Left lung (tissue), 4 donors: ENCODE measurements at regions not wholly inside any gene's neighbourhood (a gene's known extent, or its start where the extent isn't known, plus 50 kb on each side); places are given as distances from the start of the nearest gene placed in this dataset.

Experiments
- ATAC-seq: fragments of 200-7000 bp; cut with Tn5 transposase; one replicate; pipeline ENCODE4 v1.9.1; 2020; ENCODE audit warnings: moderate library complexity
- DNase-seq, 4 donors: peaks; one replicate each; pipeline ENCODE4 v3.0.0-alpha.2; 2013 to 2020
- H3K27ac ChIP-seq, 2 donors: fragments of 200-600 bp; sonication (generic) in 1 of 2; one replicate each; pipeline versions ENCODE4 v1.5.0 to v1.8.0; 2020 to 2021
- H3K27me3 ChIP-seq, 2 donors: fragments of 200-600 bp; sonication (generic) in 1 of 2; one replicate each; pipeline versions ENCODE4 v1.5.0 to v1.8.0; 2020 to 2021
- H3K36me3 ChIP-seq, 2 donors: fragments of 200-600 bp; sonication (generic) in 1 of 2; one replicate each; pipeline versions ENCODE4 v1.5.0 to v1.8.0; 2020 to 2021
- H3K4me1 ChIP-seq, 2 donors: fragments of 200-600 bp; one replicate each; pipeline ENCODE4 v1.8.0; 2021
- H3K4me3 ChIP-seq, 2 donors: fragments of 200-600 bp; sonication (generic) in 1 of 2; one replicate each; pipeline versions ENCODE4 v1.5.0 to v1.8.0; 2020 to 2021; ENCODE audit warnings: mild to moderate bottlenecking in 1 of 2
- H3K9me3 ChIP-seq, 2 donors: fragments of 200-600 bp; sonication (generic) in 1 of 2; one replicate each; pipeline versions ENCODE4 v1.5.0 to v1.8.0; 2020 to 2021
- intact Hi-C, 2 donors: fragments of 100-400 bp; cut with DNase I; formaldehyde crosslinking; loops; one replicate each; pipeline versions ENCODE4 v1.11.2 to v1.14.2; 2022
- TF ChIP-seq, protein P1 (sequence below), 2 donors: fragments of 200-600 bp; sonication (generic) in 1 of 2; IDR thresholded peaks; one replicate each; pipeline versions ENCODE4 v1.5.0 to v1.8.0; 2021; ENCODE audit warnings: antibody characterized with exemption in 2 of 2
- donor health status: DM: no; HTN: yes; CAD: no.
- donor health status: DM: no; HTN: no; CAD: no.

GRCh38 chr6:14827354-14827753 lies 418.5 kb upstream of the JARID2 start:
- TF ChIP-seq, protein P1, sequence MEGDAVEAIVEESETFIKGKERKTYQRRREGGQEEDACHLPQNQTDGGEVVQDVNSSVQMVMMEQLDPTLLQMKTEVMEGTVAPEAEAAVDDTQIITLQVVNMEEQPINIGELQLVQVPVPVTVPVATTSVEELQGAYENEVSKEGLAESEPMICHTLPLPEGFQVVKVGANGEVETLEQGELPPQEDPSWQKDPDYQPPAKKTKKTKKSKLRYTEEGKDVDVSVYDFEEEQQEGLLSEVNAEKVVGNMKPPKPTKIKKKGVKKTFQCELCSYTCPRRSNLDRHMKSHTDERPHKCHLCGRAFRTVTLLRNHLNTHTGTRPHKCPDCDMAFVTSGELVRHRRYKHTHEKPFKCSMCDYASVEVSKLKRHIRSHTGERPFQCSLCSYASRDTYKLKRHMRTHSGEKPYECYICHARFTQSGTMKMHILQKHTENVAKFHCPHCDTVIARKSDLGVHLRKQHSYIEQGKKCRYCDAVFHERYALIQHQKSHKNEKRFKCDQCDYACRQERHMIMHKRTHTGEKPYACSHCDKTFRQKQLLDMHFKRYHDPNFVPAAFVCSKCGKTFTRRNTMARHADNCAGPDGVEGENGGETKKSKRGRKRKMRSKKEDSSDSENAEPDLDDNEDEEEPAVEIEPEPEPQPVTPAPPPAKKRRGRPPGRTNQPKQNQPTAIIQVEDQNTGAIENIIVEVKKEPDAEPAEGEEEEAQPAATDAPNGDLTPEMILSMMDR (IDR thresholded peaks at IDR 0.05) = no peak
- no peak overlapping the region for H3K27ac ChIP-seq
- intact Hi-C loops = no loop called here
- no peaks in the 10 kb centered on the region for H3K27me3 ChIP-seq
- peaks cover 0 to 19% of the 10 kb centered on the region in 2 donors for H3K4me1 ChIP-seq
- DNase-seq (no peak), ATAC-seq (no peak)
- no peaks in the 10 kb centered on the region for H3K9me3 ChIP-seq
- H3K4me3 ChIP-seq = no peak overlapping the region
- H3K36me3 ChIP-seq = no peaks in the 10 kb centered on the region

DNA sequence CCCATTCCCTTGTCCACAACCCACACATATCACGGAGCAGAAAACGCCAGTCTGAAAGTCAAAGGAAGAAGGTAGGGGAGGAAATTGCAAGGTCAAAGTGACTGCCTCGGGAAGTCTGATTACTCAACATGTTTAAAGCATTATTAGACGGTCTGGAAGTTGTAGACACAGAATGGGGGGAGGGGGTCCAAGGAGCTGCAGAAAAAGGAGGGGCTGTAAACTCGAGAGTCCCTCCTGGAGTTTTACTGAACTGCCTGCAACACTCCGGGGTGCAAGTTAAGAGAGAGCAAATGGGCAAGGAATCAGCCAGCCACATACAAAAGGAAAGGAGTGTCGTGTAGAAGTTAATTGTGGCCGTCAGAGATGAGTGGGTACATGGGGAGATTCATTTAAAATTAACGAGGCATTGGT lies 417.7 kb upstream of the JARID2 start:
- H3K9me3 ChIP-seq = no peaks in the 10 kb centered on the region
- intact Hi-C loops = no loop called here
- TF ChIP-seq, protein P1 (IDR thresholded peaks at IDR 0.05) = no peak
- ATAC-seq (no peak), DNase-seq (no peak)
- H3K27me3 ChIP-seq = no peaks in the 10 kb centered on the region
- peak overlapping the region in 1 of 2 donors; percentile 23 for H3K27ac ChIP-seq
- peaks cover 0 to 19% of the 10 kb centered on the region in 2 donors for H3K4me1 ChIP-seq
- H3K36me3 ChIP-seq = no peaks in the 10 kb centered on the region
- no peak overlapping the region for H3K4me3 ChIP-seq

- intact Hi-C loops = no loop called here
- no peaks in the 10 kb centered on the region for H3K36me3 ChIP-seq
- no peak for ATAC-seq
Observed at GRCh38 chr6:14831070-14831469, 414.8 kb upstream of the JARID2 start.

GRCh38 chr6:14831937-14832336 lies 413.9 kb upstream of the JARID2 start:
- TF ChIP-seq, protein P1 (IDR thresholded peaks at IDR 0.05) = no peak
- Histone ChIP-seq H3K27ac (no peak overlapping the region), H3K4me3 (no peak overlapping the region), H3K9me3 (no peaks in the 10 kb centered on the region), H3K4me1 (peaks cover 0 to 15% of the 10 kb centered on the region in 2 donors), H3K36me3 (no peaks in the 10 kb centered on the region), H3K27me3 (no peaks in the 10 kb centered on the region)
- intact Hi-C loops = no loop called here
- DNase-seq (no peak), ATAC-seq (no peak)

More at GRCh38 chr6:14831070-14831469, 414.8 kb upstream of the JARID2 start:
- Histone ChIP-seq H3K27ac (no peak overlapping the region), H3K9me3 (no peaks in the 10 kb centered on the region), H3K4me1 (peaks cover 0 to 19% of the 10 kb centered on the region in 2 donors), H3K27me3 (no peaks in the 10 kb centered on the region), H3K4me3 (no peak overlapping the region)
- TF ChIP-seq, protein P1 (IDR thresholded peaks at IDR 0.05) = no peak
- no peak for DNase-seq

- TF ChIP-seq, protein P1 (IDR thresholded peaks at IDR 0.05) = no peak
- no peaks in the 10 kb centered on the region for H3K27me3 ChIP-seq
- DNase-seq (no peak), ATAC-seq (no peak)
- peaks cover 0 to 13% of the 10 kb centered on the region in 2 donors for H3K4me1 ChIP-seq
- no peak overlapping the region for H3K4me3 ChIP-seq
- H3K27ac ChIP-seq = no peak overlapping the region
- H3K36me3 ChIP-seq = no peaks in the 10 kb centered on the region
- H3K9me3 ChIP-seq = no peaks in the 10 kb centered on the region
- intact Hi-C loops = no loop called here
Observed at GRCh38 chr6:14832427-14832826, 413.4 kb upstream of the JARID2 start.
